Neural progenitor cell (in vitro differentiated cells): ENCODE measurements at regions not wholly inside any gene's neighbourhood (a gene's known extent, or its start where the extent isn't known, plus 50 kb on each side); places are given as distances from the start of the nearest gene placed in this dataset.

ENCODE experiments used
- EZH2phosphoT487 ChIP-seq: fragments of 200-600 bp; sonication (generic); IDR thresholded peaks from 2 replicates; pipeline ENCODE4 v1.6.1; 2017; ENCODE audit warnings: antibody characterized with exemption
- TF ChIP-seq, protein P1 (sequence below): fragments of 200-600 bp; sonication (generic); IDR thresholded peaks from 2 replicates; pipeline ENCODE4 v1.5.1; 2017; ENCODE audit warnings: antibody characterized with exemption, mild to moderate bottlenecking

DNA sequence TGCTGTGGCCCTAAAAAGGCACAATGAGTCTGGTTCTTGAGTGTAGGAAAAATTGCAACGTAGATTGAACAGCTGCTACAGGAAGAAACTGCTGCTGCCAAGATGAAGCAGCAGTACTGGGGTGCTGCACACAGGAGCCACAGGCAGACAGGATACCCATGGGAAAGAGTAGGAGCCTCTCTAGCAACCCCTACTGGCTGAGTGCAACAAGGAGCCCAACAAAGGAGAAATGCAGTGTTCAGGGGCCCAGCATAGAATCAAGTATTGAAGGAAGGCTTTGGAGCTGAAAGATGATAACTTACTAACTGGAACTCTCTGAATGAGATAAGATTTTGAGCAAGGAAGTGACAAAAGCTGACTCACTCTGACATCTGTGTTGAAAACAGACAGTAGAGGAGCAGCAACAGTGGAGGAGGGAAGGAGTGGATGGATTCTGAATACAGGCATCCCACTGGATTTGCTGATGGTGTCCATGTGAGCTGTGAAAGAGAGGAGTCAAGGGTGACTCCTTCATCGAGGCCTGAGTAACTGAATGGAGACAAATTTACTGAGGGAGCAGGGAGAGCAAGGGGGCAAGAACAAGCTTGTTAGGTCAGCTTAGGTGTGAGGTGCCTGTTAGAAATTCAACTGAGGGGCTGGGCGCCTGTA is 534.7 kb upstream of the JARID2 start:
- TF ChIP-seq, protein P1, sequence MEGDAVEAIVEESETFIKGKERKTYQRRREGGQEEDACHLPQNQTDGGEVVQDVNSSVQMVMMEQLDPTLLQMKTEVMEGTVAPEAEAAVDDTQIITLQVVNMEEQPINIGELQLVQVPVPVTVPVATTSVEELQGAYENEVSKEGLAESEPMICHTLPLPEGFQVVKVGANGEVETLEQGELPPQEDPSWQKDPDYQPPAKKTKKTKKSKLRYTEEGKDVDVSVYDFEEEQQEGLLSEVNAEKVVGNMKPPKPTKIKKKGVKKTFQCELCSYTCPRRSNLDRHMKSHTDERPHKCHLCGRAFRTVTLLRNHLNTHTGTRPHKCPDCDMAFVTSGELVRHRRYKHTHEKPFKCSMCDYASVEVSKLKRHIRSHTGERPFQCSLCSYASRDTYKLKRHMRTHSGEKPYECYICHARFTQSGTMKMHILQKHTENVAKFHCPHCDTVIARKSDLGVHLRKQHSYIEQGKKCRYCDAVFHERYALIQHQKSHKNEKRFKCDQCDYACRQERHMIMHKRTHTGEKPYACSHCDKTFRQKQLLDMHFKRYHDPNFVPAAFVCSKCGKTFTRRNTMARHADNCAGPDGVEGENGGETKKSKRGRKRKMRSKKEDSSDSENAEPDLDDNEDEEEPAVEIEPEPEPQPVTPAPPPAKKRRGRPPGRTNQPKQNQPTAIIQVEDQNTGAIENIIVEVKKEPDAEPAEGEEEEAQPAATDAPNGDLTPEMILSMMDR = peak; percentile 48
- TF ChIP-seq EZH2phosphoT487 = no peak
